M059J (cell line): ENCODE measurements at regions not wholly inside any gene's neighbourhood (a gene's known extent, or its start where the extent isn't known, plus 50 kb on each side); places are given as distances from the start of the nearest gene placed in this dataset.
A peak's percentile ranks its signal among the peaks of the same experiment; 100 is the strongest.

Experiments used
- DNase-seq: peaks from one replicate; pipeline ENCODE4 v3.0.0-alpha.2; 2012; ENCODE audit warnings: low read depth

- peak; percentile 88 for DNase-seq
These were observed 368.0 kb downstream of the MFSD1 start for GRCh38 chr3:159169828-159170227.

GRCh38 chr3:159170436-159171003 lies 368.7 kb downstream of the MFSD1 start:
- peak; percentile 83 for DNase-seq

DNA sequence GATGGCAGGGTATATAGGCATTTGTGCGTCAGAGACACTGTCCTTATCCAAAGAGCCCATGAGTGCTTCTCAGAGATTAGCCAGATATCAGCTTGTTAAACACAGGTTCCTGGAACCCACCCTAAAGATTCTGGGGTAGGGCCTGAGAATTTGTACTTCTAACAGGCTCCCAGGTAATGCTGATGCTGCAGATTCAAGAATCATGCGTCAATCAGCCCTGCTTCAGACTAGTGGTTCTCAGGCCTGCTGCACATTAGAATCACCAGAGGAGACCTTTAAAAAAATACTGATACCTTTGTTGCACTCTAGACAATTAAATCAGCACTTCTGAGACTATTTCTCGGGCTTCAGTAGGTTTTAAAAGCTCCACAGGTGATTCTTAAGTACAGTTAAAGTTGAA lies 369.5 kb downstream of the MFSD1 start:
- DNase-seq, result no peak

DNA sequence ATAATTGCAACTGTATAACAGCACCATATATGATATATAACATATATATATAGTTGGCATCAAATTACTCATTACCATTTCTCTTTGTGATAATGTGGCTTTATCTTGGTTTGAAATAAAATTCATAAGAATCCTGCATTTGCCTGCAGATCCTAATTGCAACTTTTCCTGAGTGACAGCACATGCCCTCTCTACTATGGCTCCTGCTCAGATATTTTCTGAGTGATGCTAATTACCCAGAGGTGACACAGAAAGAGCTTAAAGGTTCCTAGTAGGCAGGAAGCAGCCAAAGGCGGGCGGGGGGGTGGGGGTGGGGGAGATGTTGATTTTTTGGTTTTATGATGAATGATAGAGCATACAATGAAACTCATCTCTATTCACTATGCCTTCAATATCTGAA lies 370.6 kb downstream of the MFSD1 start:
- DNase-seq, result no peak

DNA sequence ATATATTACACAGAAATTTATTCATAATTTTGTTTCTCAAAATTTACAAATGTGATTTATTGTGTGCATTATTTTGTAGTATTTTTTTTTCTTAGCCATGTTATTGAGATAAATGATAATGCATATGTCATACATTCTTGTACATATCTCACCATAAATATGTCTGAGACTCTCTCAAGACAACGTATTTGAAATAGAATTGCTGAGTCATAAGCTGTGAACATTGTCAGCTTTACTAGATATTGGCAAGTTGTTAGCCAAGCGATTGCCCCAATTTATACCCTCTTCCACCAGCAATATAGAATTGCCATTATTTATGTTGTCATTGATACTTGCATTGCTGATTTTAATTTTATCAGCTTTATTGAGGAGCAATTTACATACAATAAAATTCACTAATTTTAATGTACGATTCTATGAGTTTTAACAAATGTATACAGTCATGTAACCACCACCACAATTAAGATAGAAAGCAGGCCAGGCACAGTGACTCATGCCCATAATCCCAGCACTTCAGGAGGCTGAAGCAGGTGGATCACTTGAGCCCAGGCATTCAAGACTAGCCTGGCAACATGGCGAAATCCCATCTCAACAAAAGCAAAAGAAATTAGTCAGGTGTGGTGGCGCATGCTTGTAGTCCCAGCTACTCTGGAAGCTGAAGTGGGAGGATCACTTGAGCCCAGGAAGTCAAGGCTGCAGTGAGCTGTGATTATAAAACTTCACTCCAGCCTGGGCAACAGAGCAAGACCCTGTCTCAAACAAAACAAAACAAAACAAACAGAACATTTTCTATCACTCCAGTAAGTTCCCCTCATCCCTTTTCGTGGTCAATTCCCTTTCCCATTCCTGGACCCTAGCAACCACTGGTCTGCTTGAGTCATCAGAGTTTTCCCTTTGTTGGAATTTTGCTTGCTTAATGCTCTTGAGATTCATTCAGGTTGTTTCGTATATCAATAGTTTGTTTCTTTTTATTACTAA lies 373.1 kb downstream of the MFSD1 start:
- peak; percentile 87 for DNase-seq

- DNase-seq, result no peak
These were observed 376.5 kb downstream of the MFSD1 start for GRCh38 chr3:159178209-159178897.

GRCh38 chr3:159182961-159183360 lies 381.1 kb downstream of the MFSD1 start:
- DNase-seq, result no peak

- DNase-seq, result no peak
These were observed 383.7 kb downstream of the MFSD1 start for GRCh38 chr3:159185443-159186050.

- no peak for DNase-seq
These were observed 384.7 kb downstream of the MFSD1 start for GRCh38 chr3:159186581-159186980.

- DNase-seq, result no peak
These were observed 385.4 kb downstream of the MFSD1 start for GRCh38 chr3:159187232-159187631.

GRCh38 chr3:159187706-159188105 lies 385.9 kb downstream of the MFSD1 start:
- DNase-seq, result no peak

DNA sequence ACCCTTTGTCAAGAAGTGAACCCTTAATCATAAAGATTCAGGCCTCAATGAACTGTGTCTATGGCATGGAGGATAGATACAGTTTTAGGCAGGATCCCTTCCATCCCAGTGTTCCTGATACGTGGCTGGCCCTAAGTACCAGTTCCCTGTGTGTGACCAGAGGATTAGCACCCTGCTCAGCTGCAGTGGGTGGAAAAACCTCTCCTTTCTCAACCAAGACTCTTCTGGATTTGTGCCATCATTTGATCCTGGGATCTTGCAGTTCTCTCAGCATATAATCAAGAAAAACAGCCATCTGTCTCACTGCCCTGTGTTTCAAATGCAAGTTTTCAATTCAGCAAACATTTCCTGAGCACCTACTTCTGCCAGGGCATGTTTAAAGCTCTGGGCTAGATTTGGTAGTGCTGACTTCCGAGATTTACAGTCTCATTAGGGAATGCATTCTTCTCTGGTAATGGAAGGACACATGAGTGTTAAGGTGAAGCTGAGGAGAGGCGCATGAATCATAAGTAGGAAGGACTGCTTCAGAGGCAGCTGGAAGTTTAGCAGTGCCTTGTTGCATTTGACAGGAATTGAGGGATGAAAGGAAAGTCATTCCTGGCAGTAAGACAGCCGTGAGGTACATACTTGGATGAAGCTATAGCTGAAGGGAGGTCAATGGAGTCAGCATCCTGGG lies 388.3 kb downstream of the MFSD1 start:
- DNase-seq, result peak; percentile 97

- DNase-seq, result peak; percentile 99
These were observed 389.6 kb downstream of the MFSD1 start for GRCh38 chr3:159191447-159191846.

DNA sequence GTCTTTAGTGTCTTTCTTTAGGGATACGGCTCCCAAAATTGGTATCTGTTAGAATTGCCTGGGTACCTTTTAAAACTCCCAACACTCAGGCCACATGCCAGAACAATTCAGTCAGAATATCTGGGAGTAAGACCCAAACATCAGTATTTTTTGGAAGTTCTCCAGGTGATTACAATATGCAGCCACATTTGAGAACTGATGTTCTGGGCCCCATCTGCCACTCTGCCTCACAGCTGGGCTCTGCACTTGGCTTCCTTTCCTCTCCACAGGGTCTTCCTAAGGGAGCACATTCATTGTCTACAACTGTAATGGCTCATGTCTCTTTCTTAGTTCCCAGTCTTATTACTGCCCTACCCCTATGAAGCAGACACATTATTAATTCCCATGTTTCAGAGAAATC lies 394.5 kb downstream of the MFSD1 start:
- peak; percentile 38 for DNase-seq

GRCh38 chr3:159200176-159200575 lies 398.3 kb downstream of the MFSD1 start:
- peak; percentile 99 for DNase-seq

GRCh38 chr3:159208050-159208449 lies 406.2 kb downstream of the MFSD1 start:
- DNase-seq, result peak; percentile 74

DNA sequence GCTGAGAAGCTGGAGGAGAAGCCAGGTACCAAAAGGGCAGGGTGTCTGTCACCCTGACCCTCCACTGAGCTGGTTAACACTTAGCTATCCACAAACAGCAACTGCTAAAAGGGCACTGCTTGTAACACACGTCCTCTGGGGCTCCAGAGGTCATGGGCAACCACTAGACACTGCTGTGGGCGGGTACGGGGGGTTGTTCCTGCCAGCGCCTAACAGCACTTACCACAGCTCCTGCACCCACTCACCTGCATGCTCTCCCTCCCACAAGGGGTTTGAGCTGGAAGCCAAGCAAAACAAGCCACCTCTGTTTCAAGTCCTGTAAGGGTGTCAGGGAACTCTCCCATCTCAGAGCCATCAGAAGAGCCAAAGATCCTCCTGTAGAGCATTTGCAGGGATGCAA lies 407.6 kb downstream of the MFSD1 start:
- no peak for DNase-seq

GRCh38 chr3:159210336-159210735 lies 408.5 kb downstream of the MFSD1 start:
- no peak for DNase-seq

DNA sequence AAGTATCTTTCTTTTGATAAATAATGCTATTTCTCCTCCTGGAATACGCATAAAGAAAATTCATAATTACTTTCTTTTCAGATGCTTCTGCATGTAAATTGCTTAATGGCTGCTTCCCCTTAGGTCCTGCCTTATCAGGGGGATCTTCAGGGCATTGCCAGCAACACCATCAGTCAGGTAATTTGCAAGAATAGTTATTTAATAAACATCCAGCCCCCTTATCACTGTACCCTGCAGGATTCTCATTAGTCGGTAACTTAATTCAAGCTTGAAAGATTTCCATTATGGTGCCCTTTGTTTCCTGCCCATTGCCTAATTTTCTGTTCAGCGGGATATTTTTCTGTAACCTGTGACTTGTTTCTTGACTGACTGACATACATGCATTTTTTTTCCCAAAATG lies 414.5 kb downstream of the MFSD1 start:
- DNase-seq, result no peak

GRCh38 chr3:159219231-159219630 lies 417.4 kb downstream of the MFSD1 start:
- DNase-seq, result peak; percentile 64

- no peak for DNase-seq
These were observed 419.5 kb downstream of the MFSD1 start for GRCh38 chr3:159221335-159221734.
